Esophagus squamous epithelium (tissue), 4 donors: ENCODE measurements at regions not wholly inside any gene's neighbourhood (a gene's known extent, or its start where the extent isn't known, plus 50 kb on each side); places are given as distances from the start of the nearest gene placed in this dataset.

ENCODE experiments used
- POLR2A ChIP-seq, 4 donors: fragments of 450-650 bp; IDR thresholded peaks; one replicate each; pipeline ENCODE4 v1.6.1; 2017; ENCODE audit warnings: antibody characterized with exemption in 4 of 4, mild to moderate bottlenecking in 4 of 4, moderate library complexity in 3 of 4
- TF ChIP-seq, protein P1 (sequence below), 6 experiments: fragments of 450-650 bp in 4 of 6; fragments of 200-600 bp in 2 of 6; sonication (generic) in 2 of 6; IDR thresholded peaks; one replicate each; pipeline ENCODE4 v1.5.1; 2016 to 2019; ENCODE audit warnings: antibody characterized with exemption in 6 of 6, mild to moderate bottlenecking in 4 of 6, moderate library complexity in 4 of 6

DNA sequence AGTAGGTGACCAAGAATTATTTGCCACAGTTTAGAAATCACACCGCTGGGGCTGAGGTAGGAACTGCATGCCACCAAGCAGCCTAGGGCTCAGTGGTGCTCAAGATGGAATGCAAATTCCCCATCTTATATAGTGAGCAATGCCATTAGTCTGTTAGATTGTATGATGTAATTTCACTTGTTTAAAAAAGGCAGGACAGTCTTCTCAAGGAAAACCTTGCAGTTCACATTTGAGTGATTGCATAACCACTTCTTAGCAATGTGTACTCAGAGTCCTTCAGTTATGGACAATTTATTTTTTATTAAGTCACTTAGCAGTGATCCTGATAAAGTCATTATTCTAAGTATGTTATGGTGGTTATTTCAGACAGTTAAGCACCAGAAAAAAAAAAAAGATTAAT is 142.9 kb upstream of the SFRP2 start:
- TF ChIP-seq, protein P1, sequence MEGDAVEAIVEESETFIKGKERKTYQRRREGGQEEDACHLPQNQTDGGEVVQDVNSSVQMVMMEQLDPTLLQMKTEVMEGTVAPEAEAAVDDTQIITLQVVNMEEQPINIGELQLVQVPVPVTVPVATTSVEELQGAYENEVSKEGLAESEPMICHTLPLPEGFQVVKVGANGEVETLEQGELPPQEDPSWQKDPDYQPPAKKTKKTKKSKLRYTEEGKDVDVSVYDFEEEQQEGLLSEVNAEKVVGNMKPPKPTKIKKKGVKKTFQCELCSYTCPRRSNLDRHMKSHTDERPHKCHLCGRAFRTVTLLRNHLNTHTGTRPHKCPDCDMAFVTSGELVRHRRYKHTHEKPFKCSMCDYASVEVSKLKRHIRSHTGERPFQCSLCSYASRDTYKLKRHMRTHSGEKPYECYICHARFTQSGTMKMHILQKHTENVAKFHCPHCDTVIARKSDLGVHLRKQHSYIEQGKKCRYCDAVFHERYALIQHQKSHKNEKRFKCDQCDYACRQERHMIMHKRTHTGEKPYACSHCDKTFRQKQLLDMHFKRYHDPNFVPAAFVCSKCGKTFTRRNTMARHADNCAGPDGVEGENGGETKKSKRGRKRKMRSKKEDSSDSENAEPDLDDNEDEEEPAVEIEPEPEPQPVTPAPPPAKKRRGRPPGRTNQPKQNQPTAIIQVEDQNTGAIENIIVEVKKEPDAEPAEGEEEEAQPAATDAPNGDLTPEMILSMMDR (IDR thresholded peaks at IDR 0.05) = no peak
- TF ChIP-seq POLR2A (IDR thresholded peaks at IDR 0.05) = no peak
